MCF 10A (cell line): ENCODE measurements at regions not wholly inside any gene's neighbourhood (a gene's known extent, or its start where the extent isn't known, plus 50 kb on each side); places are given as distances from the start of the nearest gene placed in this dataset.

ENCODE experiments used
- BruUV-seq: library from RNA; stranded (reverse); fragments of 400-500 nt; replicated peaks from 2 replicates; lab custom pipeline; 2021; lab: Mats Ljungman, UMichigan
- CTCF ChIA-PET: fragments of 300-600 bp; sonication (Branson Sonifier 250); formaldehyde crosslinking; extraction: SDS; loops from one replicate; lab custom pipeline; 2021; ENCODE audit warnings: antibody characterized with exemption, inconsistent platforms; lab: Yijun Ruan, JAX
- POLR2A ChIA-PET: fragments of 300-600, 350-650 bp; sonication (Branson Sonifier 250); formaldehyde crosslinking; extraction: SDS; loops from one replicate; lab custom pipeline; 2020; ENCODE audit warnings: antibody characterized with exemption, inconsistent platforms; lab: Yijun Ruan, JAX
- DNase-seq: peaks from one replicate; pipeline ENCODE4 v3.0.0-alpha.2; 2018; ENCODE audit not compliant: unreplicated experiment
- H3K27ac Mint-ChIP-seq: one replicate; pipeline ENCODE4 v1.8.0; 2022; ENCODE audit warnings: mild to moderate bottlenecking, low read depth, mixed read lengths; ENCODE audit not compliant: unreplicated experiment
- H3K27me3 Mint-ChIP-seq: one replicate; pipeline ENCODE4 v1.8.0; 2022; ENCODE audit warnings: mixed read lengths; ENCODE audit not compliant: insufficient read depth, unreplicated experiment
- H3K36me3 Mint-ChIP-seq: one replicate; pipeline ENCODE4 v1.8.0; 2022; ENCODE audit warnings: mild to moderate bottlenecking, moderate library complexity, mixed read lengths; ENCODE audit not compliant: insufficient read depth, unreplicated experiment
- H3K4me1 Mint-ChIP-seq: one replicate; pipeline ENCODE4 v1.8.0; 2022; ENCODE audit warnings: mixed read lengths; ENCODE audit not compliant: insufficient read depth, unreplicated experiment
- H3K4me3 Mint-ChIP-seq: one replicate; pipeline ENCODE4 v1.8.0; 2022; ENCODE audit warnings: mild to moderate bottlenecking, moderate library complexity, mixed read lengths; ENCODE audit not compliant: unreplicated experiment
- H3K9me3 Mint-ChIP-seq: one replicate; pipeline ENCODE4 v1.8.0; 2022; ENCODE audit warnings: mixed read lengths; ENCODE audit not compliant: unreplicated experiment
- intact Hi-C: fragments of 100-400 bp; cut with micrococcal nuclease; formaldehyde crosslinking; loops from 2 replicates; pipeline ENCODE4 v1.14.1; 2022
- TF ChIP-seq, protein P1 (sequence below): fragments of 200-600 bp; IDR thresholded peaks from one replicate; pipeline ENCODE4 v1.8.0; 2022; ENCODE audit warnings: antibody characterized with exemption, mild to moderate bottlenecking; ENCODE audit not compliant: unreplicated experiment

DNA sequence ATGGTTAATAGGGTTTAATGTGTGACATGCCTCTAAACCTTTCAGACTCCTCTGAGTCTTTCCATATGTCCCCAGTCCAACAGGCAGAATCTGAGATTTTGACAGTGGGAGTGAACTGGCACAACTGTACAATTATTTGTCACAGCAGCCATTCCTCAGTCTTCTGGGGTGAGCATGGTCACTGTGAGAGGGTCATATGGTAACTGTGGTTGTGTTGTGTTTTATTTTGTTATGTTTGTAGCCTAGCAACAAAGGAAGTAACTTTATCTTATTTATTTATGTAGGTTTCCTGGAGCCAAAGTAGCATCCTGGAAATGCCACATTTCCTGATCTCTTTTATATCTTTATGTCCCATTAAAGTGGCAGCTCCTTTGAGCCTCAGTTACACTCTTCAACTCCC is 1067.9 kb downstream of the TTLL7 start:
- Mint-ChIP-seq H3K27me3 (no peaks in the 10 kb centered on the region), H3K27ac (no peak overlapping the region), H3K4me3 (no peak overlapping the region), H3K9me3 (no peaks in the 10 kb centered on the region), H3K36me3 (no peaks in the 10 kb centered on the region), H3K4me1 (no peaks in the 10 kb centered on the region)
- intact Hi-C loops: no loop called here
- TF ChIP-seq, protein P1, sequence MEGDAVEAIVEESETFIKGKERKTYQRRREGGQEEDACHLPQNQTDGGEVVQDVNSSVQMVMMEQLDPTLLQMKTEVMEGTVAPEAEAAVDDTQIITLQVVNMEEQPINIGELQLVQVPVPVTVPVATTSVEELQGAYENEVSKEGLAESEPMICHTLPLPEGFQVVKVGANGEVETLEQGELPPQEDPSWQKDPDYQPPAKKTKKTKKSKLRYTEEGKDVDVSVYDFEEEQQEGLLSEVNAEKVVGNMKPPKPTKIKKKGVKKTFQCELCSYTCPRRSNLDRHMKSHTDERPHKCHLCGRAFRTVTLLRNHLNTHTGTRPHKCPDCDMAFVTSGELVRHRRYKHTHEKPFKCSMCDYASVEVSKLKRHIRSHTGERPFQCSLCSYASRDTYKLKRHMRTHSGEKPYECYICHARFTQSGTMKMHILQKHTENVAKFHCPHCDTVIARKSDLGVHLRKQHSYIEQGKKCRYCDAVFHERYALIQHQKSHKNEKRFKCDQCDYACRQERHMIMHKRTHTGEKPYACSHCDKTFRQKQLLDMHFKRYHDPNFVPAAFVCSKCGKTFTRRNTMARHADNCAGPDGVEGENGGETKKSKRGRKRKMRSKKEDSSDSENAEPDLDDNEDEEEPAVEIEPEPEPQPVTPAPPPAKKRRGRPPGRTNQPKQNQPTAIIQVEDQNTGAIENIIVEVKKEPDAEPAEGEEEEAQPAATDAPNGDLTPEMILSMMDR: no peak
- POLR2A ChIA-PET: no interaction called here
- DNase-seq: no peak
- CTCF ChIA-PET: interaction anchor here (0.6 kb wide), 1 partner anchor 711 kb away, joined by 3 read pairs; no protein-coding TSS in a partner anchor
- no TSS peak for BruUV-seq

DNA sequence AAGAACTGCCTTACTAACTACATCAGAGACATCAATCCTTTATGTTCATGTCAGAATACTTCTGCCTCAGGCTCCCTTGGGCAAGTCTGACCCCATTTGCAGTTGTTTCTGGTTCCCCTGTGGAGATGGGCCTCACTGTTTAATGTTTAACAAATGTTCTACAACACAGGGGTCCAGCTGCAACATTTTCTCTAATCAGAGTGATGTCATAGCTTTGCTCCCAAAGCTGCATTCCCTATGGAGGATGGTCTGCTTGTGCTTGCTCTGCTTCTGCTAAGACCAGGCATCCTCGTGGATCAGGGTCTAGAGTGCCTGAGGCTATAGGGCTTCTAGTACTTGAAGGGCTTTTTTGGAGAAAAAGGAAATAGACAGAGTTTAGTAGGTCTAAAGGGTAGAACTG is 1071.2 kb downstream of the TTLL7 start:
- no peak overlapping the region for H3K4me3 Mint-ChIP-seq
- H3K4me1 Mint-ChIP-seq: no peaks in the 10 kb centered on the region
- POLR2A ChIA-PET: interaction anchor here (0.5 kb wide), 1 partner anchor 46 kb away, joined by 4 read pairs; no protein-coding TSS in a partner anchor
- TF ChIP-seq, protein P1: no peak
- no peak for DNase-seq
- peaks cover 7% of the 10 kb centered on the region for H3K9me3 Mint-ChIP-seq
- BruUV-seq: no TSS peak
- H3K27ac Mint-ChIP-seq: no peak overlapping the region
- H3K36me3 Mint-ChIP-seq: no peaks in the 10 kb centered on the region
- CTCF ChIA-PET: interaction anchor here (0.5 to 0.7 kb wide), 2 partner anchors 12 to 1258 kb away, joined by 3 to 4 read pairs; no protein-coding TSS in a partner anchor
- intact Hi-C loops: no loop called here
- no peaks in the 10 kb centered on the region for H3K27me3 Mint-ChIP-seq

DNA sequence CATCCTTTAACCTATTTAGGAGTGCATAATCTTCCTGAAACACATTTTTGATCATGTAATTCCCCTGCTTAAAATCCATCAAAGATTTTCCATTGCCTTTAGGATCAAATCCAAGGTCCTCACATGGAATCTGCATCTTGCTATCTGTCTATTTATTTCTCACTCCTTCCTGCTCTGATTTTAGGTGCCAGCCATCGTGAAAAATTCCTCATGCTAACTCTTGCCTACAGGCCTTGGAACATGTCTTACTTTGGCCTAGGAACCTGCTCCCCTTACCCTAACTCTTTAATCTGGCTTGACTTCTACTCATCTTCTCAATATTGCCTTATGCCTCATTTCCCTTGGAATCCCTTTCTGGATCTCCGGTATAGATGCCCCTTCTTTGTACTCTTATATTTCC is 1074.3 kb downstream of the TTLL7 start:
- H3K4me3 Mint-ChIP-seq: no peak overlapping the region
- H3K27me3 Mint-ChIP-seq: no peaks in the 10 kb centered on the region
- ChIA-PET CTCF (interaction anchor here (0.8 kb wide), 1 partner anchor 1373 kb away, joined by 3 read pairs; no protein-coding TSS in a partner anchor), POLR2A (no interaction called here)
- no TSS peak for BruUV-seq
- no peak for DNase-seq
- H3K27ac Mint-ChIP-seq: no peak overlapping the region
- H3K4me1 Mint-ChIP-seq: no peaks in the 10 kb centered on the region
- intact Hi-C loops: no loop called here
- H3K9me3 Mint-ChIP-seq: peaks cover 7% of the 10 kb centered on the region
- H3K36me3 Mint-ChIP-seq: no peaks in the 10 kb centered on the region
- TF ChIP-seq, protein P1: no peak

DNA sequence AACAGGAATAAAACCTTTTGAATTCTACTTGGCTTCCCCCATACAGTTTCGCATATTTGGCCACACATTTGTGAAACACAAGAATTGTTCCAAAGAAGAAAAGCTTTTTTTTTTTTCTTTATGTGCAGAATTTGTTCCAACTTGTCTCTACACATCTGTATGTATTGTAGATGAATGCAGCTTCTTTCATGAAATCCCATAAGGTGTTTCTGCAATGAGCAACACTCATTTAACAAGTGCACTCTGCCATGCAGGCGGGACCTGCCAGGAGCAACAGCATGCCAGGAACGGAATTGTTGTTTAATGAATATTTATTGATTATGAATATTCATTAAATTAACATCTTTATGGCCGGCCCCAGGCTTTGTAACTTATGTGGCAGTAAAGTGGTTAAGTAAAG is 1075.0 kb downstream of the TTLL7 start:
- no TSS peak for BruUV-seq
- H3K4me3 Mint-ChIP-seq: no peak overlapping the region
- H3K9me3 Mint-ChIP-seq: peaks cover 7% of the 10 kb centered on the region
- TF ChIP-seq, protein P1: no peak
- intact Hi-C loops: no loop called here
- H3K36me3 Mint-ChIP-seq: no peaks in the 10 kb centered on the region
- DNase-seq: no peak
- CTCF ChIA-PET: interaction anchor here (0.8 kb wide), 1 partner anchor 1373 kb away, joined by 3 read pairs; no protein-coding TSS in a partner anchor
- no peaks in the 10 kb centered on the region for H3K4me1 Mint-ChIP-seq
- H3K27me3 Mint-ChIP-seq: no peaks in the 10 kb centered on the region
- POLR2A ChIA-PET: no interaction called here
- no peak overlapping the region for H3K27ac Mint-ChIP-seq
